ENCODE measurements at regions not wholly inside any gene's neighbourhood (a gene's known extent, or its start where the extent isn't known, plus 50 kb on each side); places are given as distances from the start of the nearest gene placed in this dataset.

DNA sequence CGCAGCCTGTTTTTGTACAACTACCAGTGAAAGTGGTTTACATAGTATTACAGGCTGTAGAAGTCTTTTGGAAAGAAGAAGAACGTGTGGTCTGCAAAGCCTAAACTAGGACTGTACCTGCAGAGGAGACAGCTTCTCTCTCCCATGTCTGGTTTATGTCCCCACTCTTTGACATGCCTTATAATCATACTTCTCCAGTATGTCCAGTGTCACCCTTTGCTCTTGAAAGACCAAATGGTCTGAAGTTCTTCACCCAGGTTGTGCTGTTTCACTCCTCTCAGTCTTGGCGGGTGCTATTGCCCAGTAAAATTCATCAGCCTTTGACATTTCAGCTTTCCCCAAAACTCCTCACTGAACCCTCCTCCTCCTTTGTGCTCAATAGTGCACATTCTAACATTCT lies 676.0 kb upstream of the TENM4 start (continued):
- no peak for TF ChIP-seq RBBP5 (IDR thresholded peaks at IDR 0.05; ENCODE audit: borderline replicate concordance, low read depth, low read length)
- TF ChIP-seq POLR2AphosphoS5 (IDR thresholded peaks at IDR 0.05; ENCODE audit: low read depth, low read length), result no peak
- no peak for TF ChIP-seq JUND (IDR thresholded peaks at IDR 0.05; ENCODE audit: low read length)

Measured in H1 (cell line).